WI38 (cell line): ENCODE measurements at regions not wholly inside any gene's neighbourhood (a gene's known extent, or its start where the extent isn't known, plus 50 kb on each side); places are given as distances from the start of the nearest gene placed in this dataset.

Experiments used
- H3K4me3 ChIP-seq: 2 replicates; pipeline ENCODE4 v1.5.1; 2011; ENCODE audit warnings: low read depth, mild to moderate bottlenecking, control low read depth, low read length
- TF ChIP-seq, protein P1 (sequence below): IDR thresholded peaks from 2 replicates; pipeline ENCODE4 v1.5.1; 2012; ENCODE audit warnings: low read depth, mild to moderate bottlenecking, control low read depth, low read length

DNA sequence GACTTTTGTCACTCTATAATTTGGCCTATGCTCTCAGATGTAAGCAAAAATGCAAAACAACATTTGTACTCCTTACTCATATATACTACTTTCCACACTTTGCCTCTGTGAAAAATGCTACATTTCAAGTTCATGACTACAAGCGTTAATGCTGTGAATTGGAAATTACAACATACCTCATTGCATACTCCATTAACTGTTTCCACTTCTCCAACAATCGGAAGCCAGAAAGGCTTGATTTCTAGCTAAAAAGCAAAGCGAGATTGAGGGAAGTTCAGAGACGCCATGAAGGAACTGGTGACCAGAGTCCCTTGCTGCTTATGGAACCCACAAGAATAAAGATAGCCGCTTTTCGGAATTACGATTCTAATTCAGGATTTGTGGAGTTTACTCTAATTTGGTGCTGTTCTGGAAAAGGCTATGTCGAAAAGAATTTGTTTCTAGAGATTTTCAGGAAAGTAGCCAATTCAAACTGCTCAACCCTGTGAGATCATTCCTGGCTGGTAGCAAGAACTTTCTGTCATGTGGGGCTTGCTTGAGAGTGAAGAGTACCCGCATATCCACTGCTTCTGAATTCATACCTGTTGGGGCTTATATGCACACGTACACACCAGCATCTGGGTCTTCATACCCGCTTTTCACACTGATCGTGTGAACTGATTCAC, 98.0 kb upstream of the CITED2 start:
- no peak overlapping the region for H3K4me3 ChIP-seq
- TF ChIP-seq, protein P1, sequence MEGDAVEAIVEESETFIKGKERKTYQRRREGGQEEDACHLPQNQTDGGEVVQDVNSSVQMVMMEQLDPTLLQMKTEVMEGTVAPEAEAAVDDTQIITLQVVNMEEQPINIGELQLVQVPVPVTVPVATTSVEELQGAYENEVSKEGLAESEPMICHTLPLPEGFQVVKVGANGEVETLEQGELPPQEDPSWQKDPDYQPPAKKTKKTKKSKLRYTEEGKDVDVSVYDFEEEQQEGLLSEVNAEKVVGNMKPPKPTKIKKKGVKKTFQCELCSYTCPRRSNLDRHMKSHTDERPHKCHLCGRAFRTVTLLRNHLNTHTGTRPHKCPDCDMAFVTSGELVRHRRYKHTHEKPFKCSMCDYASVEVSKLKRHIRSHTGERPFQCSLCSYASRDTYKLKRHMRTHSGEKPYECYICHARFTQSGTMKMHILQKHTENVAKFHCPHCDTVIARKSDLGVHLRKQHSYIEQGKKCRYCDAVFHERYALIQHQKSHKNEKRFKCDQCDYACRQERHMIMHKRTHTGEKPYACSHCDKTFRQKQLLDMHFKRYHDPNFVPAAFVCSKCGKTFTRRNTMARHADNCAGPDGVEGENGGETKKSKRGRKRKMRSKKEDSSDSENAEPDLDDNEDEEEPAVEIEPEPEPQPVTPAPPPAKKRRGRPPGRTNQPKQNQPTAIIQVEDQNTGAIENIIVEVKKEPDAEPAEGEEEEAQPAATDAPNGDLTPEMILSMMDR = no peak

DNA sequence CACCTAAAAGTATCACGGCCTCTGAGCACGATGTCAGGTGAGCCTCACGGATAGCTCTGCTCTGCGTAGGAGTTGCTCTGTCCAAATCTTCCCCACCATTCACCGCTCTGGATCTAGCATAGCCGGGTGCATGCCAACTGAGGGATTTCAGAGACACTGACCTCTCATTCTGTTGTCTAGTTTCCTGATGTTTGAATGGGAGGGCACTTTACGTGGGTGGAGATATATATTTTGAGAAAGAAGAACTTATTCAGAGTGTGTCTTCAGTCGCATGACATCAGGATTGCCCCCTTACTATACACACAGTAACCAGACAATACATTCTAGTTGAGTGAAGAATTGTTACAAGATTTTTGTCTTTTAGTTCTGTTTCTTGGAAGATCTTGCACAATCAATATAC, 96.5 kb upstream of the CITED2 start:
- H3K4me3 ChIP-seq = no peak overlapping the region
- TF ChIP-seq, protein P1 = no peak

DNA sequence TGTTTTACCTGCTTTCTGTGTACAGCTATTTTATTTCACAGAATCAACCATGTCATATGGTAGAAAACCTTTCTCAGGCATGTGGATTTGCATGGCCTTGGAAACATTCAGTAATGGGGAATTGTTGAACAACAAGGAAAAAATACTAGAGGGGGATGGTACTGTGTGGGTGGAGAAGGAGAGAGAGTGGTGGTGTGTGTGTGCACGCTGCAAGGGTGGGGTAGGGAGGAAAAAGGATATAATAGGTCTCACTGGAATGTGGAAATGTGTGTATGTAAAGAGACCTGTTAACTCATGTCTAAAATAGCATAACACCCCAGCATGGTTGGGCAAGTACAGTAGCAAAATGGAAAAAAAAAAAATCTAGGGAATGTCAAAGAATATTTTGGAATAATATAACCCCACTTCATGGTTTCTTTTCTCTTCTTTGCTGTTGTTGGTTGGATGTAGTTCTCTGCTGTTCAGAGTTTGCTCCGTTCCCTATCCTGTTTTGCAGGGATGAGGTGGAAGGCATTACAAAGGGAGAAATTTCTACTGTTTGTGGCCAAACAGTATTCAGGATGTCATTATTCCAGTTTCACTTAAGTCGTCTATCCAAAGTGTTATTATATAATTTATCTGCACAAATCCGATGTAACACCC, 93.9 kb upstream of the CITED2 start:
- TF ChIP-seq, protein P1 = no peak
- no peak overlapping the region for H3K4me3 ChIP-seq

DNA sequence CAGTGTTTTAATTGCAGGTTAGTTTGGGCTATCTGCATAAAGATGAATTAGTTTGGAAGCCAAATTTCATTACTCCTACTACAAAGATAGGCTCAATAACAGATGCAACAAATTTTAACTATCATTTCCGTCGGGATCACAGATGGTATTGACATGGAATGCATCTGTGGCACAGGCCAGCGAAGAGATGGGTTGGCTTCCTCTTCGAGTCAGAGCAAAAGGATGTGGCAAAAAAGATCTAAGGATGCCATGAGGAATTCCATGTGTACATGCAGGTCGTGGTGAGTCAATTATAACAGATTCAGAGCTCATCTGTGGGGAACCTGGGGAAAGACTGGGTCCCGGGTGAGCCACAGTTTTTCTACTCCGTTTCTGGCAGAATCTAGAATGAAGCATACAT, 83.0 kb upstream of the CITED2 start:
- no peak overlapping the region for H3K4me3 ChIP-seq
- TF ChIP-seq, protein P1 = no peak

DNA sequence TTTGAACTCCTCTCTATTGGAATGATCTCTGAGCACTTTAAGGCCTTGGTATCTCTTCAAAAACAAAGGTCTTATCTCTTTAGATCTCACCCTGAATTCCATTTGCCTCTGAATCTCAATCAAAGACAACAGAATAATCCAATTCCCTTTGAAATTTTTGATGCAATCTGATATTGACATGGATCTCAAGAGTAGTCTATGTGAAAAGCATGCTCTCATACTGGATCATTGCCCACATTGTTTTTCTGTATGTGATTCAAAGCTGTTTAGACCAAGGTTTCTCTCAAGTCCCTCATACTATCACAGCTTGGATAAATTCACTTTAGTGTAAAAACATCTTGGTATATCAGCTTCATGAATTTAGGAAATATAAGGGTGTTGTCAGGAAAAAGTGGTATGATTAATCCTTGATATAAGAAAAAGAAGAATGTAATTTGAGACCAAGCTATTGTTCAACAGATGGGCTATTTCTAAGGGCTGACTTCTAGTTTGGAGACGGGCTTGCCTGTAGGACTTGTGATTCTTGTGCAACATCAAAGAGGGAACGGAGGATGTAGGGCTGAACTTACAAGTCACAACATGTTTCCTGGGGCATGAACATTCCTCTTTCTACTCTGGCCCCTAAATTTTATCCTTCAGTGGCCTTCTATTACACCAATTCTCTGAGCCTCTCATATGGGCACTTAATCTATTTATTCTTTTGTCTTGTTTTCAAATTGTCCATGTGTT, 77.9 kb upstream of the CITED2 start:
- TF ChIP-seq, protein P1 = no peak
- H3K4me3 ChIP-seq = no peak overlapping the region

DNA sequence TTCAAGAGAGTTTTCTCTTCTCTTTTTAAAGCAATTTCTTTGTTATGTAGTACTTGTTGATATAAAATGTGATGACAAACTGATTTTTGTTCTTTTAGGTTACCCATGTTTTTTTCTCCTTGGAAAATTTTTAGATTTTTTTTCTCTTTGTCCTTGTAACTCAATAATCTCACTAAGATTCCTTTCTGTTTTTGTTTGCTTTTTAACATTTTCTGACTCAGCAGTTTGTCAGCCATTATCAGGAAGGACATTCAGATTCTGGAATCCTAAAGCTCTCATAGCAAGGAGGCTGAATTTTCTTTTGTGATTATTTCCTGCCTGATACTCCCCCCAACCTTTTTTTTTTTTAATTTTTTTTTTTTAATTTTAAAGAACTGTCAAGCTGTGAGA, 75.2 kb upstream of the CITED2 start:
- TF ChIP-seq, protein P1 = no peak
- no peak overlapping the region for H3K4me3 ChIP-seq
